SKM-1 (cell line): ENCODE measurements at regions not wholly inside any gene's neighbourhood (a gene's known extent, or its start where the extent isn't known, plus 50 kb on each side); places are given as distances from the start of the nearest gene placed in this dataset.

ENCODE experiments used
- DNase-seq: peaks from one replicate; lab custom pipeline; 2025; ENCODE audit not compliant: unreplicated experiment; lab: John Stamatoyannopoulos, UW

DNA sequence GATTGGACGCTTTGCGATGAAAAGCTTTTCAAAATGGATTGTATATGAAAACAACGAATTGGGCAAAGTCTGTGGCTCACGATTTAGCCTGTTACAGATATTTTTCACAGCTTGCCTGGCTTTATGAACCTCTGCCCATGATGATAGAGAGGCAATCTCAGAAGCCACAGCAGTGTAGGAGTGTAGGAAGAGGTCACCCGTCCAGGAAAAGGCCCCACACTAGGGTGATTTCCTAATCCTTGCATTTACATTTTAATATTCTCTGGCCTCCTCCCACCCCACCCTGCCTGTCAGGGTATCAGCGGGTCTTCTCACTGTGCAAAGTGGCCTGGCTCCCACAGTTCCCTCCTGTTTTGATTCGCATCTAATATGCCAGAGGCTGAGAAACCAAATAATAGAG lies 81.8 kb upstream of the FOXN3 start:
- DNase-seq: no peak

DNA sequence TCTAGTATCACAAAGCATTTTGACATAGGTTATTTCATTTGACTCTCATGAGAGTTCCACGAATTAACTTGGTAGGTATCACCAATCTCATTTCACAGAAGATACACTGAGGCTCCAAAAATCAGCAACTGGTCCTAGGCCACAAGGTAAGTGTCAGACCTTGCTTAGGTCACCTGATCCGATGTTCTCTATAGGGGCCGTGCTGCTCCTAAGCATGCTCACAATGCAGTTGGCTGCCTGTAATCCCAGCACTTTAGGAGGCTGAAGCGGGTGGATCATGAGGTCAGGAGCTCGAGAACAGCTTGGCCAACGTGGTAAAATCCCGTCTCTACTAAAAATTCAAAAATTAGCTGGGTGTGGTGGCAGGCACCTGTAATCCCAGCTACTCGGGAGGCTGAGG lies 78.7 kb upstream of the FOXN3 start:
- no peak for DNase-seq

DNA sequence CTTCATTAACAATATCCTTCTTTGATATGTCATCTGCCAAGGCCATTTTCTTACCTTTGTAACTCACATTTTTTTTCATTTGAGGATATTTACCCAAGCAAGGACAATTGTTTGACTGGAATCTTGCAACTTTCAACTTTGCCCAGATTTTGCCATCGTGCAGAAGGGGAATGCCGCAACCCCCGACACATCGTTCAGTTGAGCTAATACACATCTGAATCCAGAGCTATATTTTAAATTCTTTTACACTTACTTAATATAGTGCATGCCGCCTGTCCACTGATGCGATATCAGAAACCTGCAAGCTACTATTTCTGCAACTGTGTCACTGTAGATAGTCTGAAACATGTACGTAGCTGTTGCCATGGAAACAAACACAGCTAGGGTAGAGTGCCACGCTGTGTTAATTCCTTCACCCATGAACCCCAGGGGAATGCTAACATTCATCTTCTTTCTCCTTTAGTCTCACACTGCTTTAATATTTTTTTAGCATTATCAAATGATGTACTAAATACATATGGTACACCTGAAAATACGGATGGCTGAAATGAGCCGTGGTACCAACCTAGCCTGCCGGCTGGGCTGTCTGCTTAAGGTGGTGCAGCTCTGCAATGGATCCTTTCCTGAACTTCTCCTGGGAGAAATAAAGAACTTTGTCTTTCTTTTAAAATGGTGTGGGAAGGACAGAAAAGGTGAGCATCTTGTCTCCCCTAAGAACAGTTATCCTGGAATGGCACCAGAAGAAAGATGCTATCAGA lies 77.0 kb upstream of the FOXN3 start:
- no peak for DNase-seq

DNA sequence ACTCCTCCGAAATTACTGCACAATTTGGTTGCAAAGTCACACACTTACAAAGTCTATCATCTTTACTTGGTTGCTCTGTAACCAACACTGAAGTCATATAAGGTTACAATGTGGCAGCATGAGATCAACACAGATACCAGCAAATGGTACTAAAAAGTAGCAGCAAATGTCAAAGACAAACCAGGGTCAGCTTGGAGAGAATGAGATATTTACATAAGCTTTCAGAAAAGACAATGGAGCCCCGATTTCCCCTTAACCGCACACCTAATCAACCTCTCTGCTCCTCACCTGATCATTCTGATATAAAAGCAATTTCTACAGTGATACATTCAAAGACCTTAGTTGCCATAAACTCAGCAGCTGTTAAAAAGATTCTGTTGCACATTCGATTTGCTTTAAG lies 76.4 kb upstream of the FOXN3 start:
- no peak for DNase-seq

DNA sequence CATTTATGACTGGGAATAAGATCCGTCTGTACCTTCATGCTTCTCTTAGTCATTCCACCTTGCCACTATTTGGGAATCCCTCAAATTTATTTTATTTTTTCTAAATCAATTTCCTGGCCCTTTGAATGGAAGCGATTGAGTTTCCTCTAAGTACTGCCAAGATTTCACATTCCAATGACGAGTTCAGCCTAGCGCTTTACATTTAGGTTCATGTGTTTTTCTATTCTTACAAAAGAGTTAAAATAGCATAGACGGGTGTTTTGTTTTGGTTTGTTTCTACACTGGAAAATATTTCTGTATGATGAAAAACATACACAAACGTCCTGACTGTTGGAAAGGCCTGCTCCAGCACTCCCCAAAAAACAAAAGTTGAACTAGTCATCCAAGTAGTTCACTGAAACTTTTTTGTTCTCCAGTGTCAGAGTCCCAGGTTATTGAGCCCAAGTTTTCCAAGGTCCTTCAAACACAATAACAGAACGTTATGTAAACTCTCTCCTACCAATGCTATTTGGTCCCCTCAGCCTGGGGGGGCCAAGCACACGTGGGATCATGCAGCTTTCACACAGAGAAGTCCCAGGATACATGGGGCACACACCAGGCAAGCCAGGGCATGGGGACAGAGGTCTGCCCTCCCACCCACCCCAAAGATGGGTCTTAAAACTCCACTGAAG lies 74.8 kb upstream of the FOXN3 start:
- no peak for DNase-seq

DNA sequence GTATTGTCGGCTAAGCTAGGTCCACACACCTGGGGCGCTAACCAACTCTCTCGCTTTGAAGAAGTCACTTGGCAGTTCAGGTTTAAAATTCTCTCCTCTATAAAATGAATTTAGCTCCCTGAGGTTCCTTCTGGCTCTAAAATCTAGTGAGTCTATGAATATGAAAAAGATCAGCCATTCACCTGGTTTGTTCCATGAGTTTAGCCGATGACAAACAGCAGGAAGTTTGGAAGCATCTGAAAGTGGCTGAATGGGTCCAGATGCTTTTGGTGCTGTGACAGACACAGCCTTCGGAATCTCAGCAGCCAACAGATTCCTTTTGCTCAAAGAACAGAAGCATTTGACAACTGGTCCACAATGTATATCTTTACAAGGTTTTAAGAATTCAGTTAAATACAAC lies 73.4 kb upstream of the FOXN3 start:
- DNase-seq: no peak

DNA sequence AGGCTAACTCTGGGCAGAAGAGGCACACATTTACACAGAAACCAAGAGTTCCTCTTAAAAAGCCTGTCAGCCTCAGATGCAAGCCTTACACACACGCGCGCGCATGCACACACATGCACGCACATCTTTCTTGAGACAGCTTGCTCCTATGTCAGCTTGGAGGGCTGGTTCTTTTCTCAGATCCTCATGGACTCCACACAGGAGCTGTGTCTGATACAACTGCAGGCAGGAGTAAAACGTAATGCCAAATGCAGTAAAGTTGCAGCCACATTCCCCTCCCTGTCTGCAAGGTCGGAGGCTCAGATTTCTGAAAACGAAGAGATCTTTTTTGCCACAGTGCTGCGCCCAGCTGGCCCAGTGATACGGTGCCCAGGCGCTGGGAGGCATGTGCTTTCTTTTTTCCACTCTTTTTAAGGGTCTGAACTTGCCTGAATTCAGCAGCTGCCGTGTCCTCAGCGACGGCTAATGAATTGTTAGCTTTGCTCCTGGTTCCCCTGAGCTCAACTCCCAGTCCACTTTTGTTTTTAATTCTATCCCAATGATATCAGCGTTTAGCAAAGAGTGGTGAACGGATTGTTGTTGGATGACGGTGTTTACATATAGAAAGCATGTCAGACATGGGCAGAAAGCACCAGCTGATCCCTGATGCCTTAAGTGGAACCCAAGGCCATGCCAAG lies 72.9 kb upstream of the FOXN3 start:
- no peak for DNase-seq

DNA sequence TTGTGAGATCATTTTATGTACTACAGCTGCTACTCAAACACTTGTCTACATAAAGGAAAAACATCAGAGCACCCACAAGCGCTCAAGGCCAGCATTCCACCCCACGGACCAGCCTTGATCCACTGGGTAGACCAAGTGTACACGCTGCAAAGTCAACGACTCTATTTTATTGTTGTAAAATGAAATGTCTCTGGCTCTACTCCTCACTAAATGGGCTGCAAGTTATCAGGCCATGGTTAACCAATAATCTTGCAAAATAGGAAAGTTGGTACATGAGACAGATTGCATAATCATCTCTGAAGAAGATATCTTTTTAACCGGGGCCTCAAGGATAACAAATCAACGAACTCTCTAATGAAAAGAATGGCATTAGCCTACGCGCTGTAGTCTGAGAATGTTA lies 69.9 kb upstream of the FOXN3 start:
- peak; percentile 14 for DNase-seq

DNA sequence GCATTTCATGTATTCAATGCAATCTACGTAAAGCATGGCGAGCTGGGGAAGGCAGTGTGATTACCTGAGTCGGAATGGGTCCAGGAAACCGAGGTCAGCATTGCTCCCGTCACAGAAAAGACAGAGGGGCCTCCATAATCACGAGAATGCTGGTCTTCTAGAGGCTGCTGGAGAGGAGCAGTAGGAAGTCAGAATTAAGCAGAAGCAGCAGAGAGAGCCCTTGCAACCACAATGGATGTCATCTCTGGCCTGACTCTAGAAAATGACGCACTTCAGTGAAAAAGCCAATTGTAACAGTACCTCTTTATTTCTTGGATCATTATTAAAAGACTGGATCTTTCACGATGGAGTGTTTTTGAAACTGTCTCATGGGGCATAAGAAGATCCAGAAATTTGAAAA lies 69.5 kb upstream of the FOXN3 start:
- DNase-seq: no peak

DNA sequence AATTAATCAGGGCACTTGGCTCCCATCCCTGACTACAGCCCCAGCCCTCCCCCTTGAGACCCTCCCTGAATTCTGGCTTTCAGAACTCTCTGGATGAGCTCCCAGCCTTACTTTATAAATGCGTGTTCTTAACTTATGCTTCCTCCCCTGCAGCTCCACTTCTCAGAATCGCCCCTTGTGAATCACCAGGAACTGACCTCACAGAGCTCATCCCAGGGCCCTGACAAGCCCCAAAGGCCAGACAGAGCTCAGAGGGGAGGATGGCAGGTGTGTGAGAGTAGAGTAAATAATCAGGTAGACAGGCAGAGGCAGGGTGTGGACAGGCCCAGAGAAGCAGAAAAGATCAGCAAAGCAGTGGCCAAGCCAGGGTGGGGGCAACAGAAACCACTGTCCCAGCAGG lies 68.2 kb upstream of the FOXN3 start:
- DNase-seq: no peak

DNA sequence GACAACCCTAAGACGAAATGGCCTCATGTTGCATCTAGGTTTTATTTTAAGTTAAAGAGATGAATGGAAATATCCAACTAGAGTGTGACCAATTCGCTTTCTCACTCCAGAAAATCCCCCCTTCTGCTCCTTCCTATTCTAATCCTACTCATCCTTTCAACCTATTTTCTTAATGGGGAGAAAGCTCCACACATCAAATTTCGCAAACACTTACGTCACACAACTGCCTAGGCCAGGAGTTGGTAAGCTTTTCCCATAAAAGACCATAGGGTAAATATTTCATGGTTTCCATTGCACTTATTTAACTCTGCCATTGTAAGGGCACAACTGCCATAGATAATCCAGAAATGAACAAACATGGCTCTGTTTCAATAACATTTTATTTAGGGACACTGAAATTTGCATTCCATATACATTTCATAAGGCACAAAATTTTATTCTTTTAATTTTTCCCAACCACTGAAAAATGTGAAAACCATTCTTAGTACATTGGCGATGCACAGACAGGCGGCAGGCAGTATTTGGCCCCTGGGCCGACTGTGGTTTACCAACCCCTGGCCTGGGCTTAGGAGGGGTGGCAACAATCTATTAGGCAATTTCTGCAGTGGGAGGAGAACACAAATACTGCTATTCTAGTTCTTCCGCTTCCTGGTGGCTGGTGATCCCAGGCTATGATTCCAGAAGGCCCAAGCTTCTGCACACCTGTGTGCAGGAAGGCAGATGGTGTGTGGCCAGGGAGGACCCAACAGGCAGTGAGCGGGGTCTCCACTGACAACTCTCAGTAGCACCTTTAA lies 67.2 kb upstream of the FOXN3 start:
- DNase-seq: peak; percentile 33

DNA sequence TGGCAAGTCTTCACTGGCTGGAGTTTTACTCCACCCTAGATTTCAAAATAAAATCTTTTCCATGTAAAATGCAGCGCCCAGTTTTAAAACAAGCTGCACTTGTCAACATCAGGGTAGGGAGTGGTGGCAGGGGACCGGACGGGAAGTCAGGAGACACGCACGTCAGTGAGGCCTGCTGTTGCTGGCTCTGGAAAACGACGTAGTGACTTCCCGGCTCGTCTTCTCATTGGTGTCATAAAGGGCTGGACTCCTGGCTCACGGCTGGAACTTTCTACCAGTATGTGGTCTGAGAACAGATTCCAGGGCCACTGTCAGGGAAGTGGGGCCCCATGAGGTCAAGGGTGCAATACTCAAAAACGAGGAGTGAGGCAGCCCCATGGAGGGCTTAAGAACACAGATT lies 64.2 kb upstream of the FOXN3 start:
- no peak for DNase-seq

DNA sequence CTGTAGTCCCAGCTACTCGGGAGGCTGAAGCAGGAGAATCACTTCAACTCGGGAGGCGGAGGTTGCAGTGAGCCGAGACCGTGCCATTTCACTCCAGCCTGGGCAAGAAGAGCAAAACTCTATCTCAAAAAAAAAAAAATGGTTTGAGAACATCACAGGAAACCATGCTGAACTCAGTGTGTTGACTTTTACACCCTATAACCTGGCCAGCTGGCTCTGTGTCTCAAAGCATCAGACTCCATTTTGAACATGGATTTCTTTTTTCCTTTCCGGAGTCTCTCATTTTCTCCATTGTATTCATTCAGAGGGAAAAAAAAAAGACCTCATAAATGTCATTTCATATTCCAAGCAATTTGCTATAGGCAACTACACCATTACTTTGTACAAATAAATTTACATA lies 63.2 kb upstream of the FOXN3 start:
- no peak for DNase-seq

DNA sequence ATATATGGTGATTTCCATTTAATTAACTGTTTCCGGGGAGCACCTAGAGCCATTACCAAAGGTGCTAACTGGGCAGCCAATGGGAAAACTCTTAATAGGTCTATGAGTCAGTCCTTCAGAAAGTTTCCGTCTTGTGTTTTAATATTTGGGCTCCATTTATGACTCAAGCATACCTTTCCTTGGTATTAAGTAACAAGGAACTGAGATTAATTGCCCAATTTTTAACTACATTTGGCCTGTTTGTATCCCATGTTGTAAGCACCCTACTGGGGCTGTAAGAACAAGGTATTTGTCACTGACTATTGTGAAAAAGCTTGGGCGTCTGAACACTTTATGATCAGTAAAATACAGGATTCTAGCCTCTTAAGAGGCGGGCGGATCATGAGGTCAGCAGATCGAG lies 62.8 kb upstream of the FOXN3 start:
- no peak for DNase-seq

DNA sequence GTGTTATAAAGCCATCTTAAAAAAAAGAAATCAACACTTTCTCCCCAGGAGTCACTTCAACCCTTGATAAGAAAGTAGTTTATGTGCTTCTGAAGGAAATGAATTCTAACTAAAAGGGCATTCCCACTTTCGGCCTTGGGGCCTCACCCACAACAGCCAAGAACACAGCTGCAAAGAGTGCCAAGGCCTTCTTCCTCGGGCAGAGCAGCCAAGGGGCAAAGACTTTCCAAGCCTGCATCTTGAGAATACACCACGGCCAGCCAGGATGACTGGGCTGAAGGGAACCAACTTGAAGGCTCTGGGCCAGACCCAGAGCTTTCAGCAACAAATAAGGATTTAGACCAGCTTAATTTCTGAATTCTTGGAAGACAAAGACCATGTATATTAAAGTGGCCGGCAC lies 60.4 kb upstream of the FOXN3 start:
- DNase-seq: no peak

DNA sequence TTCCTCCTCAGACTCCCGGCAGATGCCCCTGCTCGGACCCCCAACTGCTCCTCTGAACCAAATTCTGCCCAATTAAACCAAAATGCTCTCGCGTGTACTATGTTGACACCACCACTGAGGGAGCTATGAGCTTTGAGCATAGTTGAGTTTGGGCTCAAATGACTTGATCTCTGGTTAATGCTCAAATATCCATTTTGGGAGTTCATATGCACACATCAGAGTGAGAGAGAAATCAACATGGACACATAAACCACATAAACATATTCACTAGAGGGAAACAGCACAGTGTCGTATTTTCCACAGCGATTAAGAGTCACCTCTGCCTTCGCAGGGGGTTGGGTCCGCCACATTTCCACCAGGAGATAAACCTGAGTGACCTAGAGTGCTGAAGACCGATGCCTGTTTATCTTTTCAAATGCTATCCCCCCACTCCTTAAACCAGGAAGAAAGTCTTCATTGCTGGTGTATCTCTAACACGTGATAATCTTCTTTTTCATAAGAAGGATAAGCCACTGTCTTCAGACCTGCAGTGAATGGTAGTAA lies 59.4 kb upstream of the FOXN3 start:
- DNase-seq: no peak

DNA sequence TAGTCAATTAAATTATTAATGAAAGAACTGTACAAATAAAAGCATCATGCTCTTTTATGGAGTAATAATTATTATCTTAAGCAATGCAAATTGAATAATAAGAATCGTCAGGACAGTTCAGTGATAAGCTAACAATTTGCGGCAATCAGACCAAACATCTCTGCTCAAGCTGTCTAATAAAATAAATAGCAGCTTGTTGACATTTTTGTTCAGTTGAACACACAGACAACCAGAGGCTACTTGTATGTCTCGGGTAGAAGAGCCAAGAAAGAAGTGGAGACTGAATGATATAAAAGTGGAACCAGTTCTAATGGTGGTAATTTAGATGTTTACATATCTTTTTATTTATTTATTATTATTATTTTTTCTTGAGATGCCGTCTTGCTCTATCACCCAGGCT lies 57.4 kb upstream of the FOXN3 start:
- DNase-seq: no peak

DNA sequence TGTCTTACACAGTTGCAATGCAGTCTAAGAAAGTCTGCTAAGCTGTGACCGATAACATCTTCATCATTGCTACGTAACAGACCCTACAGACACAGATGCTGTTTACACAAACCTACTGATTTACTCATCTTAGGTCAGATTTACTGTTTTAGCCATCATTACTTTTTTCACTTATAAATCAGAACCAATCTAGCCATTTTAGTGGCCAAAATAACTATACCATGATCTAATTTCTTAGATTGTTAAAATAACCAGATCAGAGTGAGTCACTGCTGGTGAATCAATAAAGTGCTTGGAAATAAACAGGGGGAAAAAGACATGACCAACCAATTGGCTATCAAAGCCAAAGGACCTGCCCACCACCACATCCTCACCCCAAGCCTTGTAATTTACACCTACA lies 57.0 kb upstream of the FOXN3 start:
- DNase-seq: no peak

DNA sequence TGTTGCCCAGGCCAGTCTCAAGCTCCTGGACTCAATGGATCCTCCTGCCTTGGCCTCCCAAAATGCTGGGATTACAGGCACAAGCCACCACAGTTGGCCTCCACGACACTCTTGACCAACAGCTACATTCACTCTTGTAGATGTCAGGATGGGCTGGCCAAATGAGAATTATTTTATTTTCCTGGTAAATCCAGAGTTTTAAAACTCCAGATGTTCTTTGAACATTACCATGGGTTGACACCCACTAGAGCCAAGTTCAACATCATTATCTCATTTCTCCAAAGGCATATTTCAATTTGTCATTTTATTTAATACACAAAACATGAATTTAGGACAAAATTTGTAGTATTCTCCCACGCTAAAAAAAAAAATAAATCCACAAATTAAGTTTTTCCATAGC lies 56.5 kb upstream of the FOXN3 start:
- DNase-seq: no peak

DNA sequence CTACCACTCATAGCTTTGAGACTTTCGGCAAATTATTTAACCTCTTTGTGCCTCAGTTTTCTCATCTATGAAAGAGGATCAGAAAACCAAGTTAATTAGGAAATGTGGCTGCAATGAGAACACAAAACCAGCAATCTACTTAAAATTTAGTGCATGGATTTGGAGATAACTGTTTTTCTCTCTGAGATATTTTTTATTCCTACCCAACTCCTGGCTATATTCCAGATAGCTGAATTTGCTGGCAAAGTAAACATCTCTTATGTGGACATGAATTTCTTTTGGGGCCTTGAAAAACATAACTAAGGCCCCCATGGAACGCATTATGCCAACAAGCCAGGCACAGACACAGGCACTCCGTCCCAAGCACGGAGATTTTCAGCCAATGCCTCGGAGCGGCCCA lies 53.4 kb upstream of the FOXN3 start:
- no peak for DNase-seq
